ENCODE measurements at regions not wholly inside any gene's neighbourhood (a gene's known extent, or its start where the extent isn't known, plus 50 kb on each side); places are given as distances from the start of the nearest gene placed in this dataset.
"Not testable (repeated sequence)": the region's sequence is repeated elsewhere in the genome, so short reads cannot be mapped to it uniquely, and the experiment has no call there.

DNA sequence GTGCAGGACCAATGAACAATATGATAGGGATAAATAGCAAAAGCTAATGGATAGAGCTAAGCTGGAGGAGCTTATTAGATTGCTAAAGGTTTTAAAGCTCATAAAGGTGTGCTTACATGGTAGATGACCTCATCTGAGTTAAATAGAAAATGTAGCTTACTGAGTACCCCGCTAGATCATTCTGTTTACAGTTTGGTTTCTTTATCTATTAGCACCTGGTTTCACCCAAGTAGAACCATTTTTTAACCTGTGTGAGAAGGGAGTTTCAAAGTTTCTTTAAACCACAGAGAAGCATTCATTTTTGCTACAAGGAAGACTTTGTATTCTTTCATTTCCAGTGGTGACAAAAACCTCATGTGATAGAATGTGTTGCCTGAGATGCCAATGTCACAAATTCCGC lies 1778.0 kb downstream of the LRRC4C start:
- Histone ChIP-seq H3K4me1 (ENCODE audit: insufficient read depth, low read length) (peaks cover 6% of the 10 kb centered on the region), H3K36me3 (ENCODE audit: insufficient read depth, low read length) (no peaks in the 10 kb centered on the region), H3K9ac (ENCODE audit: low read depth, low read length) (no peak overlapping the region), H3K9me3 (ENCODE audit: control insufficient read depth, insufficient read depth, low read length) (no peaks in the 10 kb centered on the region; the same call in 1 of the 2 replicates)

GRCh38 chr11:39678996-39679395 lies 1780.5 kb downstream of the LRRC4C start:
- H3K36me3 ChIP-seq (ENCODE audit: insufficient read depth, low read length) = no peaks in the 10 kb centered on the region
- no peaks in the 10 kb centered on the region; the same call in 1 of the 2 replicates for H3K9me3 ChIP-seq (ENCODE audit: control insufficient read depth, insufficient read depth, low read length)
- no peak overlapping the region for H3K9ac ChIP-seq (ENCODE audit: low read depth, low read length)
- H3K4me1 ChIP-seq (ENCODE audit: insufficient read depth, low read length) = peaks cover 6% of the 10 kb centered on the region

- Histone ChIP-seq H3K9ac (ENCODE audit: low read depth, low read length) (no peak overlapping the region), H3K9me3 (ENCODE audit: control insufficient read depth, insufficient read depth, low read length) (no peaks in the 10 kb centered on the region; the same call in 1 of the 2 replicates), H3K4me1 (ENCODE audit: insufficient read depth, low read length) (no peaks in the 10 kb centered on the region), H3K36me3 (ENCODE audit: insufficient read depth, low read length) (no peaks in the 10 kb centered on the region)
These were observed 1784.3 kb downstream of the LRRC4C start for GRCh38 chr11:39675171-39675570.

DNA sequence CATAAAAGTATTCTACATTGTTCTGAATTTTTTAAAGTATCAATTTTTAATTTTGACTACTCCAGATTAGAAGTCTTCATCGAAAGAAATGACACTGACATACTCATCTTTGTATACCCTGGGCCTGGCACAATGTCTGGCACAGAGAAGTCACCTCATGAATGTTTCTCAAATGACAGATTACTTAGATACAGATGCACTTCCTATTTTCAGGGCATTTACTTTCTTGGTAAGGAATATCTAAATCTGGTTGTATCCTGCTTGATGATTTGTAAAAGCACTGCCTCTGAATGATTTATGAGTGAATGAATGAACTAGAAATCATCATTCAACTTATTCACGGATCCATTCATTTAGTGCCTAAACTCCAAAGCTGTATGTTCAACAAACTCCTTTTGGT lies 1784.7 kb downstream of the LRRC4C start:
- Histone ChIP-seq H3K9me3 (ENCODE audit: control insufficient read depth, insufficient read depth, low read length) (no peaks in the 10 kb centered on the region; the same call in 1 of the 2 replicates), H3K9ac (ENCODE audit: low read depth, low read length) (no peak overlapping the region), H3K4me1 (ENCODE audit: insufficient read depth, low read length) (no peaks in the 10 kb centered on the region), H3K36me3 (ENCODE audit: insufficient read depth, low read length) (no peaks in the 10 kb centered on the region)

DNA sequence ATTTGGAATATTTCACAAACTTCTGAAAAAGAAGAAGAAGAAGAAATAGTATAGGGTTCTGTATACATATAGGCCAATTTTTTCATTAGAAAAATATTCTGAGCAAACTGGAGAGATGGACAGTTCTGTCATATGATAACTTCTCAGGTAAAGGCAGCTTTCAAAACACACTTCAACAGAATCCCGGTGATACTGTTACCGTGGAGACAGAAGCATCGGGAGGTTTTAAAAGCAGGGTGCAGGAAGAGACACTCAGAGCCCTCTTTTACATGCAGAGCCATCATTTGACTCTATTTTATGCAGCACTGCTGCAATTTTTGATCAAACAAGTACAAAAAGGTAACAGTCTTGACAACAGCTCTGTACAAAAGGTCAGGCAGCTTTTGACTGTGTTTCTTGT lies 1785.4 kb downstream of the LRRC4C start:
- no peak overlapping the region for H3K9ac ChIP-seq (ENCODE audit: low read depth, low read length)
- no peaks in the 10 kb centered on the region for H3K36me3 ChIP-seq (ENCODE audit: insufficient read depth, low read length)
- no peaks in the 10 kb centered on the region for H3K4me1 ChIP-seq (ENCODE audit: insufficient read depth, low read length)
- H3K9me3 ChIP-seq (ENCODE audit: control insufficient read depth, insufficient read depth, low read length) = no peaks in the 10 kb centered on the region; the same call in 1 of the 2 replicates

DNA sequence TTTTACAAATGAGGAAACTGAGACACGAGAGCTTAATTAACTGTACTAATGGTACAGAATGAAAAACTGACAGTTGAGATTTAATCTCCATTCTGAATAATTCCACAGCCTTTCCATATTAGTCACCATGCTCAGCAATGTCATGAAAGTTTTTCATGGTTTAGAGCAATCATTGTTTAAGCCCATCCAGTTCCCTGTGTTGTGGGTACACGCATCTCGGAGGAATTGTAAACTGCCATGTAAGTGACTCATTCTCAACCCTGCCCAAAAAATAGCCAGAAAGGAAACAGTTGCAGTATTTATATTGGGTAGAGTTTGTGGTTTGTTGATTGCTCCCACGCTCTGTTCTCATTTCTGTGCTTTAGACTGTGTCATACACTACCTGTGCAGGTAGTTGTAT lies 1790.8 kb downstream of the LRRC4C start:
- no peaks in the 10 kb centered on the region for H3K4me1 ChIP-seq (ENCODE audit: insufficient read depth, low read length)
- no peaks in the 10 kb centered on the region for H3K36me3 ChIP-seq (ENCODE audit: insufficient read depth, low read length)
- H3K9me3 ChIP-seq (ENCODE audit: control insufficient read depth, insufficient read depth, low read length) = peaks cover 5% of the 10 kb centered on the region; the same call in 1 of the 2 replicates
- no peak overlapping the region for H3K9ac ChIP-seq (ENCODE audit: low read depth, low read length)

- Histone ChIP-seq H3K36me3 (ENCODE audit: insufficient read depth, low read length) (no peaks in the 10 kb centered on the region), H3K9me3 (ENCODE audit: control insufficient read depth, insufficient read depth, low read length) (peaks cover 5% of the 10 kb centered on the region; the same call in 1 of the 2 replicates), H3K9ac (ENCODE audit: low read depth, low read length) (no peak overlapping the region), H3K4me1 (ENCODE audit: insufficient read depth, low read length) (no peaks in the 10 kb centered on the region)
These were observed 1795.4 kb downstream of the LRRC4C start for GRCh38 chr11:39664023-39664422.

- Histone ChIP-seq H3K36me3 (ENCODE audit: insufficient read depth, low read length) (no peaks in the 10 kb centered on the region), H3K9ac (ENCODE audit: low read depth, low read length) (no peak overlapping the region), H3K9me3 (ENCODE audit: control insufficient read depth, insufficient read depth, low read length) (peaks cover 5% of the 10 kb centered on the region; the same call in 1 of the 2 replicates), H3K4me1 (ENCODE audit: insufficient read depth, low read length) (no peaks in the 10 kb centered on the region)
These were observed 1797.6 kb downstream of the LRRC4C start for GRCh38 chr11:39661890-39662289.

- Histone ChIP-seq H3K9me3 (ENCODE audit: control insufficient read depth, insufficient read depth, low read length) (no peaks in the 10 kb centered on the region), H3K9ac (ENCODE audit: low read depth, low read length) (no peak overlapping the region), H3K4me1 (ENCODE audit: insufficient read depth, low read length) (no peaks in the 10 kb centered on the region), H3K36me3 (ENCODE audit: insufficient read depth, low read length) (no peaks in the 10 kb centered on the region)
These were observed 1807.5 kb downstream of the LRRC4C start for GRCh38 chr11:39651857-39652461.

- Histone ChIP-seq H3K36me3 (ENCODE audit: insufficient read depth, low read length) (no peaks in the 10 kb centered on the region), H3K9ac (ENCODE audit: low read depth, low read length) (no peak overlapping the region), H3K4me1 (ENCODE audit: insufficient read depth, low read length) (no peaks in the 10 kb centered on the region), H3K9me3 (ENCODE audit: control insufficient read depth, insufficient read depth, low read length) (0 out of 2 replicates have a peak, but pooled peaks cover 4% of the 10 kb centered on the region)
These were observed 1817.7 kb downstream of the LRRC4C start for GRCh38 chr11:39641751-39642150.

GRCh38 chr11:39630365-39630764 lies 1829.1 kb downstream of the LRRC4C start:
- no peaks in the 10 kb centered on the region for H3K36me3 ChIP-seq (ENCODE audit: insufficient read depth, low read length)
- H3K4me1 ChIP-seq (ENCODE audit: insufficient read depth, low read length) = no peaks in the 10 kb centered on the region
- no peaks in the 10 kb centered on the region for H3K9me3 ChIP-seq (ENCODE audit: control insufficient read depth, insufficient read depth, low read length)
- no peak overlapping the region for H3K9ac ChIP-seq (ENCODE audit: low read depth, low read length)

DNA sequence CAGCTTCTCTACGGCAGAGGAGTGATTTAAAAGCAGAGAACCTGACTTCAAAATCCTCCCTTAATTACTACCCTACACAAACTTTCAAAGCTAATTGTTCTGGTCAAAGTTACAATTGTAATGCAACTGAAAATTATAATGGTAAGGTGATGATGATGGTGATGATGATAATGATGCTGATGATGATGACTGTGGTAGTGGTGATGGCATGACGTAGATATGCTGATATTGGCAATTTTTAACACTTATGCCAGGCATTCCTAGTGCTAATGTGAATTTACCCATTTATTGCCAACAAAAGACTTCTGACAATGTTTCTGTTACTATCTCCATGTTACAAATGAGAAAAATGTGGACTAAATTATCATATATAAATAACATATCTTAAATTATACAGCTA lies 1831.1 kb downstream of the LRRC4C start:
- Histone ChIP-seq H3K9ac (ENCODE audit: low read depth, low read length) (no peak overlapping the region), H3K4me1 (ENCODE audit: insufficient read depth, low read length) (no peaks in the 10 kb centered on the region), H3K36me3 (ENCODE audit: insufficient read depth, low read length) (no peaks in the 10 kb centered on the region), H3K9me3 (ENCODE audit: control insufficient read depth, insufficient read depth, low read length) (no peaks in the 10 kb centered on the region)

GRCh38 chr11:39620309-39620708 lies 1839.1 kb downstream of the LRRC4C start:
- not testable (repeated sequence) for H3K4me1 ChIP-seq (ENCODE audit: insufficient read depth, low read length); H3K9me3 ChIP-seq (ENCODE audit: control insufficient read depth, insufficient read depth, low read length); H3K9ac ChIP-seq (ENCODE audit: low read depth, low read length); H3K36me3 ChIP-seq (ENCODE audit: insufficient read depth, low read length)

DNA sequence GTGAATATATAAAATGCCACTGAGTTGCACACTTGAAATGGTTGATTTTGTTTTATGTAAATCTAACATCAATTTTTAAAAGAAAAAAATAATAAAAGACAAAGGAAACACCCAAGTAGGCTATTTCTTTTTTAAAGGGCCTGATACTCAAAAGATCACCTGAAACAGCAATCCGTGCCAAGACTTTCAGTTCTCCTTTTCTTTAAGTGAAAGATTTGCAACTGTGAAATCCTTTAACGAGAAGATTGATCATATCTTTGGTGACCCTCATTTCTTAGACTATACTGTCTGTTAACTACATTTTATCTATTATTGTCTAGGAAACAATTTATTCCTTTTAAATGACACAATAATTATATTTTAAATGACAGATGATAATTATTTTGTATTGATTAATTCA lies 1841.5 kb downstream of the LRRC4C start:
- no peaks in the 10 kb centered on the region for H3K36me3 ChIP-seq (ENCODE audit: insufficient read depth, low read length)
- no peaks in the 10 kb centered on the region for H3K4me1 ChIP-seq (ENCODE audit: insufficient read depth, low read length)
- no peak overlapping the region for H3K9ac ChIP-seq (ENCODE audit: low read depth, low read length)
- no peaks in the 10 kb centered on the region for H3K9me3 ChIP-seq (ENCODE audit: control insufficient read depth, insufficient read depth, low read length)

- H3K9me3 ChIP-seq (ENCODE audit: control insufficient read depth, insufficient read depth, low read length) = no peaks in the 10 kb centered on the region
- H3K4me1 ChIP-seq (ENCODE audit: insufficient read depth, low read length) = no peaks in the 10 kb centered on the region
- no peak overlapping the region for H3K9ac ChIP-seq (ENCODE audit: low read depth, low read length)
- no peaks in the 10 kb centered on the region for H3K36me3 ChIP-seq (ENCODE audit: insufficient read depth, low read length)
These were observed 1870.1 kb downstream of the LRRC4C start for GRCh38 chr11:39589391-39589790.

Measured in ES-I3 (cell line).